ENCODE measurements at regions not wholly inside any gene's neighbourhood (a gene's known extent, or its start where the extent isn't known, plus 50 kb on each side); places are given as distances from the start of the nearest gene placed in this dataset.

- no peak for DNase-seq
- peaks cover 82% of the 10 kb centered on the region for H3K4me1 Mint-ChIP-seq (ENCODE audit: low read depth, unreplicated experiment)
- peaks cover 3% of the 10 kb centered on the region for H3K9me3 Mint-ChIP-seq (ENCODE audit: low read depth, unreplicated experiment)
- no peaks in the 10 kb centered on the region for H3K27me3 Mint-ChIP-seq (ENCODE audit: unreplicated experiment)
- H3K36me3 Mint-ChIP-seq (ENCODE audit: insufficient read depth, unreplicated experiment), result peaks cover 8% of the 10 kb centered on the region
- peak overlapping the region; percentile 38 for H3K4me3 Mint-ChIP-seq (ENCODE audit: low read depth, unreplicated experiment)
- H3K27ac Mint-ChIP-seq (ENCODE audit: unreplicated experiment), result peak overlapping the region; percentile 85
- TF ChIP-seq CTCF (IDR thresholded peaks at IDR 0.05; ENCODE audit: unreplicated experiment), result no peak
- CTCF ChIA-PET, result interaction anchor here (0.6 to 2.3 kb wide), 4 partner anchors 9 to 157 kb away, joined by 3 to 8 read pairs (median 5); no protein-coding TSS in a partner anchor
- no TSS peak for BruUV-seq (replicated peaks)
- intact Hi-C loops (cut with micrococcal nuclease; ENCODE audit: unreplicated experiment), result loop anchor here (5.0 to 10.0 kb wide), 5 partner anchors 71 to 464 kb away; no protein-coding TSS in a partner anchor
Observed at GRCh38 chr1:87796471-87796901, 467.8 kb downstream of the LMO4 start.

- CTCF ChIA-PET, result no interaction called here
- BruUV-seq (replicated peaks), result no TSS peak
- no peak overlapping the region for H3K4me3 Mint-ChIP-seq (ENCODE audit: low read depth, unreplicated experiment)
- no peak for TF ChIP-seq CTCF (IDR thresholded peaks at IDR 0.05; ENCODE audit: unreplicated experiment)
- H3K36me3 Mint-ChIP-seq (ENCODE audit: insufficient read depth, unreplicated experiment), result peaks cover 8% of the 10 kb centered on the region
- peaks cover 3% of the 10 kb centered on the region for H3K9me3 Mint-ChIP-seq (ENCODE audit: low read depth, unreplicated experiment)
- peaks cover 67% of the 10 kb centered on the region for H3K4me1 Mint-ChIP-seq (ENCODE audit: low read depth, unreplicated experiment)
- no peaks in the 10 kb centered on the region for H3K27me3 Mint-ChIP-seq (ENCODE audit: unreplicated experiment)
- no peak for DNase-seq
- intact Hi-C loops (cut with micrococcal nuclease; ENCODE audit: unreplicated experiment), result loop anchor here (5.0 to 10.0 kb wide), 5 partner anchors 68 to 467 kb away; no protein-coding TSS in a partner anchor
- H3K27ac Mint-ChIP-seq (ENCODE audit: unreplicated experiment), result peak overlapping the region; percentile 14
Observed at GRCh38 chr1:87799451-87799850, 470.8 kb downstream of the LMO4 start.

- CTCF ChIA-PET, result no interaction called here
- TF ChIP-seq CTCF (IDR thresholded peaks at IDR 0.05; ENCODE audit: unreplicated experiment), result no peak
- intact Hi-C loops (cut with micrococcal nuclease; ENCODE audit: unreplicated experiment), result no loop called here
- BruUV-seq (replicated peaks), result no TSS peak
- no peaks in the 10 kb centered on the region for H3K27me3 Mint-ChIP-seq (ENCODE audit: unreplicated experiment)
- H3K4me3 Mint-ChIP-seq (ENCODE audit: low read depth, unreplicated experiment), result no peak overlapping the region
- H3K27ac Mint-ChIP-seq (ENCODE audit: unreplicated experiment), result peak overlapping the region; percentile 14
- H3K36me3 Mint-ChIP-seq (ENCODE audit: insufficient read depth, unreplicated experiment), result peaks cover 12% of the 10 kb centered on the region
- DNase-seq, result no peak
- peaks cover 66% of the 10 kb centered on the region for H3K4me1 Mint-ChIP-seq (ENCODE audit: low read depth, unreplicated experiment)
- peaks cover 3% of the 10 kb centered on the region for H3K9me3 Mint-ChIP-seq (ENCODE audit: low read depth, unreplicated experiment)
Observed at GRCh38 chr1:87800006-87800405, 471.3 kb downstream of the LMO4 start.

- intact Hi-C loops (cut with micrococcal nuclease; ENCODE audit: unreplicated experiment), result no loop called here
- Mint-ChIP-seq H3K27me3 (ENCODE audit: unreplicated experiment) (no peaks in the 10 kb centered on the region), H3K9me3 (ENCODE audit: low read depth, unreplicated experiment) (peaks cover 3% of the 10 kb centered on the region), H3K36me3 (ENCODE audit: insufficient read depth, unreplicated experiment) (peaks cover 12% of the 10 kb centered on the region), H3K27ac (ENCODE audit: unreplicated experiment) (no peak overlapping the region), H3K4me3 (ENCODE audit: low read depth, unreplicated experiment) (no peak overlapping the region), H3K4me1 (ENCODE audit: low read depth, unreplicated experiment) (peaks cover 66% of the 10 kb centered on the region)
- TF ChIP-seq CTCF (IDR thresholded peaks at IDR 0.05; ENCODE audit: unreplicated experiment), result no peak
- CTCF ChIA-PET, result no interaction called here
- no TSS peak for BruUV-seq (replicated peaks)
- no peak for DNase-seq
Observed at GRCh38 chr1:87803375-87803774, 474.7 kb downstream of the LMO4 start.
